Neural cell (in vitro differentiated cells): ENCODE measurements at regions not wholly inside any gene's neighbourhood (a gene's known extent, or its start where the extent isn't known, plus 50 kb on each side); places are given as distances from the start of the nearest gene placed in this dataset.
"Not testable (repeated sequence)": the region's sequence is repeated elsewhere in the genome, so short reads cannot be mapped to it uniquely, and the experiment has no call there.

Experiments used
- EP300 ChIP-seq: fragments of 450-650 bp; conservative IDR thresholded peaks from 2 replicates; pipeline ENCODE4 v1.6.1; 2014; ENCODE audit warnings: antibody characterized with exemption, mild to moderate bottlenecking, moderate library complexity; ENCODE audit not compliant: poor library complexity, severe bottlenecking
- EZH2 ChIP-seq: fragments of 200-600, 300-800 bp; shearing (Covaris generic), sonication (generic); IDR thresholded peaks from 2 replicates; pipeline ENCODE4 v1.6.1; 2014; ENCODE audit warnings: antibody characterized with exemption, low read length, borderline replicate concordance, mild to moderate bottlenecking; ENCODE audit not compliant: insufficient read depth, poor library complexity, severe bottlenecking
- RAD21 ChIP-seq: fragments of 450-650 bp; conservative IDR thresholded peaks from 2 replicates; pipeline ENCODE4 v1.6.1; 2014; ENCODE audit warnings: antibody characterized with exemption, mild to moderate bottlenecking, moderate library complexity
- SMC3 ChIP-seq: fragments of 450-650 bp; conservative IDR thresholded peaks from 2 replicates; pipeline ENCODE4 v1.6.1; 2014; ENCODE audit warnings: antibody characterized with exemption, mild to moderate bottlenecking, moderate library complexity; ENCODE audit not compliant: poor library complexity
- TF ChIP-seq, protein P1 (sequence below): fragments of 450-650 bp; IDR thresholded peaks from 2 replicates; pipeline ENCODE4 v1.5.1; 2014; ENCODE audit warnings: antibody characterized with exemption, mild to moderate bottlenecking, moderate library complexity; ENCODE audit not compliant: poor library complexity, severe bottlenecking
- TF ChIP-seq, protein P2 (sequence below): IDR thresholded peaks from 2 replicates; pipeline ENCODE4 v1.6.1; 2012; ENCODE audit warnings: borderline replicate concordance

DNA sequence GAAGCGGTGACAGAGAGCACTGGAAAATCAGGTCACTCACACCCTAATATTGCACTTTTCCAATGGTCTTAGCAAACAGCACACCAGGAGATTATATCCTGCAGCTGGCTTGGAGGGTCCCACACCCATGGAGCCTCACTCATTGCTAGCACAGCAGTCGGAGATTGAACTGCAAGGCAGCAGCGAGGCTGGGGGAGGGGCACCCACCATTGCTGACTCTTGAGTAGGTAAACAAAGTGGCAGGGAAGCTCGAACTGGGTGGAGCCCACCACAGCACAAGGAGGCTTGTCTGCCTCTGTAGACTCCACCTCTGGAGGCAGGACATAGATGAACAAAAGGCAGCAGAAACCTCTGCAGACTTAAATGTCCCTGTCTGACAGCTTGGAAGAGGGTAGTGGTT, 1579.7 kb downstream of the REEP3 start:
- TF ChIP-seq, protein P1, sequence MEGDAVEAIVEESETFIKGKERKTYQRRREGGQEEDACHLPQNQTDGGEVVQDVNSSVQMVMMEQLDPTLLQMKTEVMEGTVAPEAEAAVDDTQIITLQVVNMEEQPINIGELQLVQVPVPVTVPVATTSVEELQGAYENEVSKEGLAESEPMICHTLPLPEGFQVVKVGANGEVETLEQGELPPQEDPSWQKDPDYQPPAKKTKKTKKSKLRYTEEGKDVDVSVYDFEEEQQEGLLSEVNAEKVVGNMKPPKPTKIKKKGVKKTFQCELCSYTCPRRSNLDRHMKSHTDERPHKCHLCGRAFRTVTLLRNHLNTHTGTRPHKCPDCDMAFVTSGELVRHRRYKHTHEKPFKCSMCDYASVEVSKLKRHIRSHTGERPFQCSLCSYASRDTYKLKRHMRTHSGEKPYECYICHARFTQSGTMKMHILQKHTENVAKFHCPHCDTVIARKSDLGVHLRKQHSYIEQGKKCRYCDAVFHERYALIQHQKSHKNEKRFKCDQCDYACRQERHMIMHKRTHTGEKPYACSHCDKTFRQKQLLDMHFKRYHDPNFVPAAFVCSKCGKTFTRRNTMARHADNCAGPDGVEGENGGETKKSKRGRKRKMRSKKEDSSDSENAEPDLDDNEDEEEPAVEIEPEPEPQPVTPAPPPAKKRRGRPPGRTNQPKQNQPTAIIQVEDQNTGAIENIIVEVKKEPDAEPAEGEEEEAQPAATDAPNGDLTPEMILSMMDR: not testable (repeated sequence)
- not testable (repeated sequence) for TF ChIP-seq RAD21, SMC3, EZH2, EP300
- TF ChIP-seq, protein P2, sequence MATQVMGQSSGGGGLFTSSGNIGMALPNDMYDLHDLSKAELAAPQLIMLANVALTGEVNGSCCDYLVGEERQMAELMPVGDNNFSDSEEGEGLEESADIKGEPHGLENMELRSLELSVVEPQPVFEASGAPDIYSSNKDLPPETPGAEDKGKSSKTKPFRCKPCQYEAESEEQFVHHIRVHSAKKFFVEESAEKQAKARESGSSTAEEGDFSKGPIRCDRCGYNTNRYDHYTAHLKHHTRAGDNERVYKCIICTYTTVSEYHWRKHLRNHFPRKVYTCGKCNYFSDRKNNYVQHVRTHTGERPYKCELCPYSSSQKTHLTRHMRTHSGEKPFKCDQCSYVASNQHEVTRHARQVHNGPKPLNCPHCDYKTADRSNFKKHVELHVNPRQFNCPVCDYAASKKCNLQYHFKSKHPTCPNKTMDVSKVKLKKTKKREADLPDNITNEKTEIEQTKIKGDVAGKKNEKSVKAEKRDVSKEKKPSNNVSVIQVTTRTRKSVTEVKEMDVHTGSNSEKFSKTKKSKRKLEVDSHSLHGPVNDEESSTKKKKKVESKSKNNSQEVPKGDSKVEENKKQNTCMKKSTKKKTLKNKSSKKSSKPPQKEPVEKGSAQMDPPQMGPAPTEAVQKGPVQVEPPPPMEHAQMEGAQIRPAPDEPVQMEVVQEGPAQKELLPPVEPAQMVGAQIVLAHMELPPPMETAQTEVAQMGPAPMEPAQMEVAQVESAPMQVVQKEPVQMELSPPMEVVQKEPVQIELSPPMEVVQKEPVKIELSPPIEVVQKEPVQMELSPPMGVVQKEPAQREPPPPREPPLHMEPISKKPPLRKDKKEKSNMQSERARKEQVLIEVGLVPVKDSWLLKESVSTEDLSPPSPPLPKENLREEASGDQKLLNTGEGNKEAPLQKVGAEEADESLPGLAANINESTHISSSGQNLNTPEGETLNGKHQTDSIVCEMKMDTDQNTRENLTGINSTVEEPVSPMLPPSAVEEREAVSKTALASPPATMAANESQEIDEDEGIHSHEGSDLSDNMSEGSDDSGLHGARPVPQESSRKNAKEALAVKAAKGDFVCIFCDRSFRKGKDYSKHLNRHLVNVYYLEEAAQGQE: not testable (repeated sequence)
